Right lobe of liver (tissue), 6 donors: ENCODE measurements at regions not wholly inside any gene's neighbourhood (a gene's known extent, or its start where the extent isn't known, plus 50 kb on each side); places are given as distances from the start of the nearest gene placed in this dataset.
"Not testable (repeated sequence)": the region's sequence is repeated elsewhere in the genome, so short reads cannot be mapped to it uniquely, and the experiment has no call there.

Experiments used
- ATAC-seq, 4 donors: fragments of 200-7000 bp; cut with Tn5 transposase; one replicate each; pipeline ENCODE4 v1.9.1; 2020; ENCODE audit warnings: mild to moderate bottlenecking in 4 of 4, moderate library complexity in 4 of 4
- DNase-seq, 3 donors: peaks; one replicate each; pipeline ENCODE4 v3.0.0-alpha.2; 2020
- H3K27ac ChIP-seq, 3 donors: fragments of 200-600 bp; one replicate each; pipeline ENCODE4 v1.8.0; 2022
- H3K27me3 ChIP-seq, 2 donors: fragments of 200-600 bp; one replicate each; pipeline ENCODE4 v1.8.0; 2022
- H3K36me3 ChIP-seq, 4 donors: fragments of 200-600 bp; sonication (generic) in 1 of 4; one replicate each; pipeline versions ENCODE4 v1.5.1 to v1.8.0; 2017 to 2022; ENCODE audit warnings: control low read depth in 1 of 4
- H3K4me1 ChIP-seq, 4 donors: fragments of 200-600 bp; sonication (generic) in 1 of 4; one replicate each; pipeline versions ENCODE4 v1.5.1 to v1.8.0; 2017 to 2022; ENCODE audit warnings: control low read depth in 1 of 4
- H3K4me3 ChIP-seq, 3 donors: fragments of 200-600 bp; one replicate each; pipeline ENCODE4 v1.8.0; 2022
- H3K9me3 ChIP-seq, 4 donors: fragments of 200-600 bp; sonication (generic) in 1 of 4; one replicate each; pipeline versions ENCODE4 v1.5.1 to v1.8.0; 2017 to 2022; ENCODE audit warnings: control low read depth in 1 of 4
- POLR2A ChIP-seq: fragments of 450-650 bp; IDR thresholded peaks from one replicate; pipeline ENCODE4 v1.6.1; 2017; ENCODE audit warnings: antibody characterized with exemption, mild to moderate bottlenecking
- WGBS: methylation state at CpG from one replicate; pipeline ENCODE4 v1.1.6; 2018; ENCODE audit warnings: low coverage, low lambda C conversion rate; ENCODE audit not compliant: insufficient coverage; ENCODE audit errors: missing lambda C conversion rate; 5-methylcytosine and 5-hydroxymethylcytosine counted together
- intact Hi-C, 2 donors: fragments of 100-400 bp; cut with DNase I; formaldehyde crosslinking; loops; one replicate each; pipeline versions ENCODE4 v1.11.2 to v1.14.1; 2022
- TF ChIP-seq, protein P1 (sequence below), 4 donors: fragments of 200-600 bp in 3 of 4; fragments of 450-650 bp in 1 of 4; IDR thresholded peaks; one replicate each; pipeline versions ENCODE4 v1.5.1 to v1.8.0; 2016 to 2022; ENCODE audit warnings: antibody characterized with exemption in 4 of 4, mild to moderate bottlenecking in 2 of 4
- donor health status: DM: no; HTN: yes; CAD: no.
- donor health status: DM: no; HTN: no; CAD: no.
- donor health status: DM: no; HTN: no; CAD: no.
- donor health status: DM: no; HTN: yes; CAD: no.
- donor health status: DM: no; HTN: yes; CAD: no.

DNA sequence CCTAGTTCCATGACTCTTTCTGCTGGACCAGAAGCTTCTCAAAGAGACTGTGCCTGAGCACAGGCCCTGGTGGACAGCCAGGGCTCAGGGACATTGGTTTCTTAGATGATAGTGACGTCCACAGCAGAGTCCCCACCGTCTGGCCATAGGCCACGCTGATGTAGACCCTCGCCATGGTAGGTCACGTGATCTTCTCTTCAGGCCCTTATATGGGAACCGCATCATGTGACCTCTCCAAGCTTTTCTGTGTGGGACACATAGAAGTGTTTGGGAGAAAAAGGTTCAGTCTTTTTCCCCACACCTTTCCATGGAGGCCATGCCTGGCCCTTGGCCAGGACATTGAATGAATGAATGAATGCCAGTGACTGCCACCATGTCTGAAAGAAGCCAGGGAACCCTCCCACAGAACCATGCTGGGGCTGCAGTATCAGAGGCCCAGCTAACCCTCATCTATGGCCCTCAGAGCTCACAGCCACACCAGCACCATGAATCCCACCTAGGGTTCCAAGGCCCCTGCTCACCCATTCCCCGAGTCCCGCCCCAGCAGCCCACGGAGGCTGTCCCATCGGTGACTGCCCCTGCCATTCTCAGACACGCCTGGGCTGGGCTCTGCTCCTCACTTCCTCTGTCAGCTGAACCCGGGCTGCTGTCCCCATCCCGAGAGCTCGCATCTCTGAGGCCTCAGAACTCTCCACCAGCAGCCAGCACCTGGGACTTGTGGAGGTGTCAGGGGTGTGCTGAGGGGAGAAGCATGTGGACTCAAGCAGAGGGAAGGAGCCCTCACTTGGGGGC, 292.1 kb downstream of the ADGRD1 start:
- Histone ChIP-seq H3K9me3 (no peaks in the 10 kb centered on the region), H3K36me3 (no peaks in the 10 kb centered on the region), H3K4me1 (no peaks in the 10 kb centered on the region), H3K4me3 (no peak overlapping the region), H3K27me3 (no peaks in the 10 kb centered on the region), H3K27ac (no peak overlapping the region)
- TF ChIP-seq, protein P1, sequence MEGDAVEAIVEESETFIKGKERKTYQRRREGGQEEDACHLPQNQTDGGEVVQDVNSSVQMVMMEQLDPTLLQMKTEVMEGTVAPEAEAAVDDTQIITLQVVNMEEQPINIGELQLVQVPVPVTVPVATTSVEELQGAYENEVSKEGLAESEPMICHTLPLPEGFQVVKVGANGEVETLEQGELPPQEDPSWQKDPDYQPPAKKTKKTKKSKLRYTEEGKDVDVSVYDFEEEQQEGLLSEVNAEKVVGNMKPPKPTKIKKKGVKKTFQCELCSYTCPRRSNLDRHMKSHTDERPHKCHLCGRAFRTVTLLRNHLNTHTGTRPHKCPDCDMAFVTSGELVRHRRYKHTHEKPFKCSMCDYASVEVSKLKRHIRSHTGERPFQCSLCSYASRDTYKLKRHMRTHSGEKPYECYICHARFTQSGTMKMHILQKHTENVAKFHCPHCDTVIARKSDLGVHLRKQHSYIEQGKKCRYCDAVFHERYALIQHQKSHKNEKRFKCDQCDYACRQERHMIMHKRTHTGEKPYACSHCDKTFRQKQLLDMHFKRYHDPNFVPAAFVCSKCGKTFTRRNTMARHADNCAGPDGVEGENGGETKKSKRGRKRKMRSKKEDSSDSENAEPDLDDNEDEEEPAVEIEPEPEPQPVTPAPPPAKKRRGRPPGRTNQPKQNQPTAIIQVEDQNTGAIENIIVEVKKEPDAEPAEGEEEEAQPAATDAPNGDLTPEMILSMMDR (IDR thresholded peaks at IDR 0.05), result no peak
- no peak for TF ChIP-seq POLR2A
- peak in 1 of 3 donors; percentile 45 for DNase-seq
- ATAC-seq, result no peak
- intact Hi-C loops, result no loop called here
- 49% methylated on average over 12 of the region's 14 CpGs for WGBS

DNA sequence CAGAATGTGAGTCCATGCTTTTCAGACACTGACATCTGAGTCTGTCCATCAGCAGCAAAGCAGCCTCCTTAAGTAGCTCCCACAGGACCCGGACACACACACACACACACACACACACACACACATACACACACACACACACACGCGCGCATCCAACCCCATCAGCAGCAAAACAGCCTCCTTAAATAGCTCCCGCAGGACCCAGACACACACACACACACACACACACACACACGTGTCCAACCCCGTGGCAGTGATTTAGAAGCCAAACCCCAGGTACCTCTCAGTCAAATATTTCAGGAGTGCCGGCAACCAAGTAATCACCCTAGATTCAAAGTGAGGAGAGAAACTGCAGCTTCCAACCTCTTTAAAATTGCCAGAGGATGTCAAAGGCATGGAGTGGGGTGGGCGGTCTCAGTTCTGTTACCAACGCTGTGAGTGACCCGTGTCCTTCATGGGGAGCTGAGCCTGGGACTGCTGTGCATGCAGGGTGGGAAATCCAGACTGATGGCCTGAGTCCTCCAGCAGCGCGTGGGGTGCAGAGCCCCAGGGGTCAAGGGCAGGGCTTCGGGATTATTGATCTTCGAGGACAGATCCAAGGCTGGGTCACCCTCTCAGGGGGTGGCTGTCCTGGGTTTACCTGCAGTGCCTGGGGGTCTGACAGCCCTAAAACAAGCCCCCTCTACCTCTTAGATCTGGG, 293.5 kb downstream of the ADGRD1 start:
- H3K4me1 ChIP-seq, ATAC-seq, H3K36me3 ChIP-seq, intact Hi-C loops, H3K4me3 ChIP-seq, H3K27me3 ChIP-seq, H3K9me3 ChIP-seq, H3K27ac ChIP-seq: not testable (repeated sequence)
- peak in 1 of 3 donors; percentile 21 for DNase-seq
- 20% methylated on average over 1 of the region's 15 CpGs for WGBS

DNA sequence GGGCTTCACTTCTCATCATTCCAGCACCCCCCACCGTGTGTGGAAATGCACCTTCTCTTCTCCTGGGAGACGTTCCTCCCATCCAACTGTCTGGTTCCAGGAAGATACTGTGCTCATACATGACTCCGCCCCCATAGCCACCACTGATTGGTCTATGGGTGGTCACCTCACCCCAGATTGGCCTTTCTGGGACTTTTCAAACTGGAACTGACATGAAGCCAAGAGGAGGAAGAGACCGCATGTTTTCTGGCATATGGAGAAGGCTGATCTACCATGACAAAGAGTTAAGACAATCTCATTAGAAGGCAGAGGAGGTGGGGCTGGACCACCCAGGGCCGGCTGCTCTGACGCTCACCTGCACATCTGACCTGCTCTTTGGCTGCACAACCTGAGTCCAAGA, 294.2 kb downstream of the ADGRD1 start:
- H3K4me1 ChIP-seq, H3K4me3 ChIP-seq, H3K27ac ChIP-seq, H3K27me3 ChIP-seq, H3K9me3 ChIP-seq, H3K36me3 ChIP-seq, intact Hi-C loops, ATAC-seq: not testable (repeated sequence)
- 56% methylated on average over 2 of the region's 6 CpGs for WGBS
- peak in 1 of 3 donors; percentile 23 for DNase-seq

DNA sequence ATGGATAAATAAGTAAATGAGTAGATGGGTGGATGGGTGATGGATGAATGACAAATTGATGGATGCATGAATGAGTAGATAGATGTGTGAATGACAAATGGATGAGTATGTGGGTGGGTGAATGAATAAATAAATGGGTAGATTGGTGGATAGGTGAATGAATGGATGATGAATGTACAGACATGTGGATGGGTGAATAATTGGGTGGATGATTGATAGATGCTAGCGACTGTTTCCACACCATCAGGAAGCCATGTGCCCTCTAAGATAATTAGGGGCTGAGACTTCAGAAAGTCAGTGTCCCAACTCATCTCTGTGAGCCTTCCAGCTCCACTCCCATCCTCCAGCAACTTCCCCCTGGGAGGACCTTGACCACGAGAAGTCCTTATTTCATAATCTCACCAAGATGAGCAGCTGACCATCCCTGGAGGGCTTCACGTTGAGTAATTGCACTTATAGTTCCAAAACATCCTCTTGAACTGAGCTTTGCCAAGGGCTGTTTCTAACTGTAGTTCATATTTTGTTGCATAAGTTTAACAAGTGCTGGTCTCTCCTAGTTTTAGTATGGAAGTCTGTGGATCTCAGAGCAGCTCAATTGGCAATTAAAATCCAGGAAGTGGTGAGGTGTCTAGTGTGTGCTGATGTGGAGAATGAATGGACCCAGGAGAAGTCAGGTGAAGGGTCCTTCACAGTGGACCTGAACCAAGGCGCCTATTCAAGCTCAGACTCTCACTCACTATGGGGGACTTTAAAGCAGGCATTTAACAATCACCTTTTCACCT, 295.7 kb downstream of the ADGRD1 start:
- Histone ChIP-seq H3K4me3 (no peak overlapping the region), H3K27ac (no peak overlapping the region), H3K9me3 (no peaks in the 10 kb centered on the region), H3K4me1 (no peaks in the 10 kb centered on the region), H3K36me3 (no peaks in the 10 kb centered on the region), H3K27me3 (no peaks in the 10 kb centered on the region)
- intact Hi-C loops, result no loop called here
- WGBS, result 40% methylated on average over 3 of the region's 4 CpGs
- ATAC-seq (no peak), DNase-seq (peak in 1 of 3 donors; percentile 11)
- TF ChIP-seq, protein P1 (IDR thresholded peaks at IDR 0.05), result no peak
- TF ChIP-seq POLR2A, result no peak

DNA sequence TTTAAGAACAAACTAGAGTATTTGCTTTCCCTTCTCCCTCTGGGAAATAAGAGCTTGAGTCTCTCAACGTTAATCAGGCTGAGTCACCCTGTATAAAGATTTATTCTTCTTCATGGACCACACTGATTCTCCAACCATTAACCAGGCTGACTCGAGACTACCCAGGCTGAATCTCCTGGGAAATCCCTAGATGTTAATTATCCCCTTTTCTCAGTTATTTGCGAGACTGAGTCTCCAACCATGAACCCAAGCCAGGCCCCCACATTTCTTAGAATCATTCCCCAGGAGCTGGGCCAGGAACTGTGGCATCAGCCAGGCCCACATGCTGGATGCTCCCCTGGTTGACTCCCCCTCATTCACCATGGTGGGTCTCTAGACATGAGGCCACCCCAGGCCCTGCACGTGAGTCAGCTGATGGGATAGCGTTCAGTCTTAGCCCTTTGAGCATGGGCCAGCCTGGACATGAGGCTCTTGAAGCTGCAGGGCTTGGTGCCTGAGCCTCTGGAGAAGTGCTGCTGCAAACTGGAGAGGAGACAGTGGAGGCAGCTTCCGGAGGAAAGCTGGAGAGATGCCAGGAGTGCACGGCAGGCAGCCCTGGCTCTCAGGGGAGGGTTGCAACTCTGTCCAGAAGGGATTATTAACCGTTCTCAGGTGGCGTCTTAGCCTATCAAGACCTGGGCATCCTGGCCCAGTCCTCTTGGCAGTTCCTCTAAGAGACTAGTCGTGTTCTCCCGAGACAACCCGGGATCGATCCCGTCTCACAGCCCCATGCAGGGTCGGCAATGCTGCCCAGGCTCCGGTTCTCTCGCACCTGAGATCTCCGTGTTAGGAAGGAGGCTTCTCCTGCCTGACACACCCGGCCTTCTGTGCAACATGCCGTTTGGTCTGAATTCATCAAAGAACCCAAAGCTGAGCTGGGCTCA, 296.6 kb downstream of the ADGRD1 start:
- H3K27ac ChIP-seq, result no peak overlapping the region
- no peaks in the 10 kb centered on the region for H3K36me3 ChIP-seq
- no peaks in the 10 kb centered on the region for H3K27me3 ChIP-seq
- no peaks in the 10 kb centered on the region for H3K4me1 ChIP-seq
- DNase-seq, result peak in 1 of 3 donors; percentile 32
- H3K4me3 ChIP-seq, result no peak overlapping the region
- TF ChIP-seq, protein P1 (IDR thresholded peaks at IDR 0.05), result no peak
- TF ChIP-seq POLR2A, result no peak
- ATAC-seq, result no peak
- 8% methylated on average over 4 of the region's 20 CpGs for WGBS
- intact Hi-C loops, result no loop called here
- H3K9me3 ChIP-seq, result no peaks in the 10 kb centered on the region
